Fibroblast of the aortic adventitia (primary cell): ENCODE measurements at regions not wholly inside any gene's neighbourhood (a gene's known extent, or its start where the extent isn't known, plus 50 kb on each side); places are given as distances from the start of the nearest gene placed in this dataset.

ENCODE experiments used
- DNase-seq: peaks from one replicate; pipeline ENCODE4 v3.0.0-alpha.2; 2010; ENCODE audit warnings: low read depth
- H3K4me3 ChIP-seq: 2 replicates; pipeline ENCODE4 v1.5.1; 2011; ENCODE audit warnings: low read depth, mild to moderate bottlenecking, control low read depth, low read length, moderate library complexity
- TF ChIP-seq, protein P1 (sequence below): IDR thresholded peaks from 2 replicates; pipeline ENCODE4 v1.5.1; 2011; ENCODE audit warnings: mild to moderate bottlenecking, low read length, control low read depth, inconsistent platforms; ENCODE audit not compliant: insufficient read depth

DNA sequence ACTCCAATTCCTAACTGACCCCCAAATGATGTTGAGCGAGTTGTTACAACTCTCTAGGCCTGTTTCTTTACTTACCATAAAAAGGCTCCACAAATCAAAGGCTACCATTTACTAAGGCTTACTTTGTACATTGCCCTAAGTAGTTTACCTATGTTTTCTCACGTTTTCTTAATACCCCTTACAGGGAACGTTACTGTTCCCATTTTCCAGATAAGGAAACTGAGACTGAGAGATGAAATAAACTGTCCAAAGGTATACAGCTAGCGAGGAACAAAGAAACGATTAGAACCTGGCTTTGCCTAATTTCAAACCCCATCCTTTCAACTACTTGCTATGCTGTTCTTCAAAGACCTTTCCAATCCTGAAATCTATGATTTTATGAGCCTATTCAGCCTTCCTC is 74.8 kb upstream of the SPTBN1 start:
- TF ChIP-seq, protein P1, sequence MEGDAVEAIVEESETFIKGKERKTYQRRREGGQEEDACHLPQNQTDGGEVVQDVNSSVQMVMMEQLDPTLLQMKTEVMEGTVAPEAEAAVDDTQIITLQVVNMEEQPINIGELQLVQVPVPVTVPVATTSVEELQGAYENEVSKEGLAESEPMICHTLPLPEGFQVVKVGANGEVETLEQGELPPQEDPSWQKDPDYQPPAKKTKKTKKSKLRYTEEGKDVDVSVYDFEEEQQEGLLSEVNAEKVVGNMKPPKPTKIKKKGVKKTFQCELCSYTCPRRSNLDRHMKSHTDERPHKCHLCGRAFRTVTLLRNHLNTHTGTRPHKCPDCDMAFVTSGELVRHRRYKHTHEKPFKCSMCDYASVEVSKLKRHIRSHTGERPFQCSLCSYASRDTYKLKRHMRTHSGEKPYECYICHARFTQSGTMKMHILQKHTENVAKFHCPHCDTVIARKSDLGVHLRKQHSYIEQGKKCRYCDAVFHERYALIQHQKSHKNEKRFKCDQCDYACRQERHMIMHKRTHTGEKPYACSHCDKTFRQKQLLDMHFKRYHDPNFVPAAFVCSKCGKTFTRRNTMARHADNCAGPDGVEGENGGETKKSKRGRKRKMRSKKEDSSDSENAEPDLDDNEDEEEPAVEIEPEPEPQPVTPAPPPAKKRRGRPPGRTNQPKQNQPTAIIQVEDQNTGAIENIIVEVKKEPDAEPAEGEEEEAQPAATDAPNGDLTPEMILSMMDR, result no peak
- DNase-seq, result no peak
- no peak overlapping the region for H3K4me3 ChIP-seq

DNA sequence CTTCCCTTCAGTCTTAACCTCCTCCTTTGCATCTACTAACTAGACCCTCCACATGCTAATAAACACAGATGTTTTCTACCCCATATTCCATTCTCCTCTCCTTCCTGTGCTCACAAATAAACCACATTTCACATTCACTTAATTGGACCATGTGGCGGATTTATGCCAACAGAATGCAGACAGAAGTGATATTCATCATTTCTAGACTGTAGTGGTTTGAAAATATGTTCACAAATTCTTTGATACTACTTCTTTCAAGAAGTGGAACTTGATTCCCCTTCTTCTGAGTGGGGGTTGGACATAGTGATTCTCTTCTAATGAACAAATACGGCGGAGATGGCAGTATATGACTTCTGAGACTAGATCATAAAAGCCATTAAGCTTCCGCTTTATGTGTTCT is 73.5 kb upstream of the SPTBN1 start:
- no peak for DNase-seq
- TF ChIP-seq, protein P1, result no peak
- H3K4me3 ChIP-seq, result no peak overlapping the region

DNA sequence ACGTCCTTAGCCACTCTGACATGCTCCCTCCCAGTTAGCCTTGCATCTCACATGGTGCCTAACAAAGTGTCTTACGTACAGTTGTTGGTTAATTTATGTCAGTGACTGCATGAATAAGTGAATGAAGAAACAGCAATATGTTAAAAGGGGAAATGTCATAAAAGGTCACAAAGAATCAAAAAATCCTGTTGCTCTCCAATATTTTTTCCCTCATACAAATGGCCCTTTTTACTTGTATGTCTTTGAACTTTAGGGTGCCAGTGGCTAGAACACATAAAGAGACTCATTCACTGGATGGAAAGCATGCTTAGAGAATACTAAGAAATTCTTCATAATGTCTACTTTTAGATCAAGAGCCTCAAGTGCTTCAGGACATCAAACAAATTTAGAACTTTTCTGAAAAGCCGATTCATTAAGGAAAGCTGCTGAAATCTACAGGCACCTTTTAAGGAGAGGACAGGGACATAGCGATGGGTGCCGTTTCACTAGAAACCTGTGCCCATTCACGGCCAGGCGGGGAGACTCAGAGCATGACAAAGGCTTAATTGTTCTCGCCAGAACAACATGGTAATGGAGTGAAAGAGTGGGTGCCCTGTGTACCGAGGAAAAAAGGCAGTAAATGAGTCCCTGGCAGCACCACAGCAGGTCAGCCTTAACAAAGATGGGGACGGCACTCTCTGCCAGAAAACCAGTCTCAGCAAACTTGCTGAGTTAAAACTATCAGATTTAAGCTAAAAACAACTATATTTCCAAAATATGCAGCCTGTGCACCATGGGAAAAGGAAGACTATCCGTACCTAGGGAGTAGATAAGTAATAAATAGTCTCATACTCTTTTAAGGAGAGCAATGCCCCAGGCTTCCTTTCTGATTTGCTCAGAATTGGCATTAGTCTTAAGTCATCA is 71.6 kb upstream of the SPTBN1 start:
- TF ChIP-seq, protein P1, result no peak
- no peak overlapping the region for H3K4me3 ChIP-seq
- DNase-seq, result no peak

DNA sequence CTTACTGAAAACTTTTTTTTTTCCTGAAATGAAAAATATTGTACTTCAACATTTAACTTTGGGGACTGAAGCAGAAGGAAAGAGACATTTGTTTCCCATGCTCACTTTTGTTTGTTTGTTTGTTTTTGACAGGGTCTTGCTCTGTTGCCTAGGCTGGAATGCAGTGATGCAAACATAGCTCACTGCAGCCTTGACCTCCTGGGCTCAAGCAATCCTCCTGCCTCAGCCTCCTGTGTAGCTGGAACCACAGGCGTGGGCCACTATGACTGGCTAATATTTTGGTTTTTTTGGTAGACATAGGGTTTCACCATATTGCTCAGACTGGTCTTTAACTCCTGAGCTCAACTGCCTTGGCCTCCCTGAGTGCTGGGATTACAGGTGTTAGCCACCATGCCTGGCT is 70.9 kb upstream of the SPTBN1 start:
- DNase-seq, result no peak
- no peak overlapping the region for H3K4me3 ChIP-seq
- TF ChIP-seq, protein P1, result no peak

DNA sequence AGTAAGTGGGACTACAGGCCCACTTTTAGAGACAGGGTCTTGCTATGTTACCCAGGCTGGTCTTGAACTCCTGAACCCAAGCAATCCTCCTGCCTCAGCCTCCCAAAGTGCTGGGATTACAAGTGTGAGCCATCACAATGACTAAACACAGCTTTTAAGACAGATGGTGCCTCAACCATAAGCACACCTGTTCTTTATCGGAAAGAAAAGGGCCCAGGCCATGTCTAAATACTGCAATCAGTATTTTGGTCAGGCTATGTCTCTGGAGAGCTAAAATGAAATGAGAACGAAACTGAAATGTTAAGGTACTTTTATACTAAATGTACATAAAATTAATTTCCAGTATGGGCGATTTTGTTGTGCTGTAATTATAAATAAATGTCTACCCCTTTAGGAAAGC is 69.5 kb upstream of the SPTBN1 start:
- no peak for DNase-seq
- TF ChIP-seq, protein P1, result no peak
- no peak overlapping the region for H3K4me3 ChIP-seq

DNA sequence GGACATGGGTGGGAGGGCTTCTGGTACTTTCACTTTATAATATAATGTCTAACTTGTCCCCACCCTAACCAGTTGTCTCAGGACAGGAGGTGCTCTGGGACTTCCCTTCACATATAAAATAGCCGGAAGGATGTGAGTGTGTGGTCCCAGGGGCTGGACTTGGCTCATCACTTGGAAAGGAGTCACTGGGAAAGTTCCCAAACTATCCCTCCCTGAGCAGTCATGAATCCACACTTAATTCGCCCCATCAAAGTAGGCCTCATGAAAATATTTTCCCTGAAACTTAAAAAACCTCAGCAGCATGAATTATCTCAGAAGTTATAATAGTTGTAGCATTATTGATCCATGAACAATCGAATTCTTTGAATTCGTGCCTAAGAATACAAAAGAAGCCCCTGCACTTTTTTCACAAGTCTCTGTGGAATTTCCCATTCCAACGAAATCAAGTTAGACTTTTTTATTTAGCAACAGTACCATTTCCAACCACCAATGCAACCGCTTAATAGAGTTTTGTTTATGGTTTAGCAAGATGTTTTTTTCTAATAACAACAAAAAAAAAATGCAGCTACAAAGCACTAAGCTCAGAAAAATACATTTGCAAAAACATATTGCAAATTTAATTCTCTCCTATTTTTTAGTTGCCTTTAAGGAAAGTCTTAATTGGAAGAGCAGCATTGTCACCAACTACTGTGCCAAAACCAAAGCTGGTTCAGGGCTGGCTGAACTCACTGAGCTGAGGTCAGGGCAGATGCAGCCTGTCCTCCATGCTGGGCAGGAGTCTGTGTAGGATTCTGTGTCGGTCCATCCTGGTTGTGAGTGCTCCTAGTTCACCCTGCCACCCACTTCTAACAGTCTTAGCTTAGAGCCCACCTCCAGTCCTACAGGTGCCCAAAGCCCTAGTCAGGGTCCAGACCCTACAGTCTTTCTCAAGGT is 68.8 kb upstream of the SPTBN1 start:
- H3K4me3 ChIP-seq, result no peak overlapping the region
- DNase-seq, result peak; percentile 89
- TF ChIP-seq, protein P1, result no peak
